Left ventricle myocardium superior (tissue), 1 donor: ENCODE measurements at regions not wholly inside any gene's neighbourhood (a gene's known extent, or its start where the extent isn't known, plus 50 kb on each side); places are given as distances from the start of the nearest gene placed in this dataset.

ENCODE experiments used
- ATAC-seq: fragments of 200-7000 bp; cut with Tn5 transposase; one replicate; pipeline ENCODE4 v1.9.1; 2020; ENCODE audit warnings: mild to moderate bottlenecking, moderate library complexity
- DNase-seq: peaks from one replicate; pipeline ENCODE4 v3.0.0-alpha.2; 2020
- intact Hi-C: fragments of 100-400 bp; cut with micrococcal nuclease; formaldehyde crosslinking; loops from one replicate; pipeline ENCODE4 v1.11.0; 2022
- donor health status: DM: no; HTN: yes; CAD: no; lungs with severe emphysema.

GRCh38 chr11:119481021-119481666 lies 58.2 kb upstream of the THY1 start:
- peak; percentile 87 for DNase-seq
- intact Hi-C loops: no loop called here
- peak; percentile 90 for ATAC-seq

- DNase-seq: no peak
- intact Hi-C loops: no loop called here
- no peak for ATAC-seq
Measured at GRCh38 chr11:119480380-119481020, 57.5 kb upstream of the THY1 start.

GRCh38 chr11:119479685-119480275 lies 56.8 kb upstream of the THY1 start:
- DNase-seq: no peak
- intact Hi-C loops: no loop called here

GRCh38 chr11:119478711-119479285 lies 55.8 kb upstream of the THY1 start:
- no peak for DNase-seq
- intact Hi-C loops: no loop called here
- no peak for ATAC-seq

More at GRCh38 chr11:119479685-119480275, 56.8 kb upstream of the THY1 start:
- no peak for ATAC-seq

GRCh38 chr11:119476666-119477331 lies 53.8 kb upstream of the THY1 start:
- intact Hi-C loops: no loop called here
- no peak for ATAC-seq
- no peak for DNase-seq

GRCh38 chr11:119476038-119476437 lies 53.1 kb upstream of the THY1 start:
- intact Hi-C loops: no loop called here
- DNase-seq (no peak), ATAC-seq (no peak)

- ATAC-seq (peak; percentile 80), DNase-seq (peak; percentile 43)
- intact Hi-C loops: no loop called here
Measured at GRCh38 chr11:119474682-119475596, 52.0 kb upstream of the THY1 start.

GRCh38 chr11:119473901-119474681 lies 51.1 kb upstream of the THY1 start:
- ATAC-seq: no peak
- intact Hi-C loops: no loop called here
- DNase-seq: no peak

- no peak for DNase-seq
- intact Hi-C loops: no loop called here
- no peak for ATAC-seq
Measured at GRCh38 chr11:119473226-119473625, 50.3 kb upstream of the THY1 start.

GRCh38 chr11:119472856-119473222 lies 49.9 kb upstream of the THY1 start:
- ATAC-seq (no peak), DNase-seq (no peak)
- intact Hi-C loops: no loop called here
